HG03097 (cell line): ENCODE measurements at regions not wholly inside any gene's neighbourhood (a gene's known extent, or its start where the extent isn't known, plus 50 kb on each side); places are given as distances from the start of the nearest gene placed in this dataset.
"Not testable (repeated sequence)": the region's sequence is repeated elsewhere in the genome, so short reads cannot be mapped to it uniquely, and the experiment has no call there.

ENCODE experiments used
- ATAC-seq: cut with Tn5 transposase; IDR thresholded peaks from one replicate; pipeline ENCODE4 v1.9.1; 2021; ENCODE audit not compliant: unreplicated experiment, low FRiP score

- not testable (repeated sequence) for ATAC-seq
Measured at GRCh38 chr15:19964480-19964879, 577.1 kb downstream of the GOLGA6L6 start.

DNA sequence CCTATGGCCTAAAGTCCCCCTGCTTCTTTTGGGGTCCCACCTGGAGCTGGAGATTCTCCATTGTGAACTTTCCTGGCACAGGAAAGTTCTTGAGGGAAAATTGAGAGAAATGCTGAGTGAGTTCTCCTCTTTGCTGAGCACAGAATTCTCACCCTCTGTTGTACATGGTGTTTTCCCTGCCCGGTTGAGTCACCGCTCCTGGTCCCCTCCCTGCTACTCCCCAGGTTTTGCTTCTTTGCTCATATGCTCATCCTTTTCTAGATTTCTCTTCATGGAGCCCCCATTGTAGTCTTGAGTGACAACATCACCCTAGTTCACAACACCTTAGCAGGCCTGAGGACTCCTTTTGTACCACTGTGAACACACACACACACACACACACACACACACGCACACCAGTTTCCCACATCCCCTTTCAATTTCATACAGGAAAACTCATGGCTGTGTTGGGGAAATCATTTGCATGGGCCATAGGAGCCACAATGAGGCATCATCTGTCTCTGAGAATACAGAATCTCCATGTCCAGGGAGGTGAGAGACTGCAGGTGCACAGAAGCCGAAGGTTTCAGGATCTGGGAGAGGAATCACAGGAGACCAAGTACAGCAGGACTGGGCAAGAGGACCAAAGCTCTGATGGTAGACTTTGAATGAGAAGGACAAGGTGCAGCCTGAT is 585.3 kb downstream of the GOLGA6L6 start:
- ATAC-seq, result no peak

DNA sequence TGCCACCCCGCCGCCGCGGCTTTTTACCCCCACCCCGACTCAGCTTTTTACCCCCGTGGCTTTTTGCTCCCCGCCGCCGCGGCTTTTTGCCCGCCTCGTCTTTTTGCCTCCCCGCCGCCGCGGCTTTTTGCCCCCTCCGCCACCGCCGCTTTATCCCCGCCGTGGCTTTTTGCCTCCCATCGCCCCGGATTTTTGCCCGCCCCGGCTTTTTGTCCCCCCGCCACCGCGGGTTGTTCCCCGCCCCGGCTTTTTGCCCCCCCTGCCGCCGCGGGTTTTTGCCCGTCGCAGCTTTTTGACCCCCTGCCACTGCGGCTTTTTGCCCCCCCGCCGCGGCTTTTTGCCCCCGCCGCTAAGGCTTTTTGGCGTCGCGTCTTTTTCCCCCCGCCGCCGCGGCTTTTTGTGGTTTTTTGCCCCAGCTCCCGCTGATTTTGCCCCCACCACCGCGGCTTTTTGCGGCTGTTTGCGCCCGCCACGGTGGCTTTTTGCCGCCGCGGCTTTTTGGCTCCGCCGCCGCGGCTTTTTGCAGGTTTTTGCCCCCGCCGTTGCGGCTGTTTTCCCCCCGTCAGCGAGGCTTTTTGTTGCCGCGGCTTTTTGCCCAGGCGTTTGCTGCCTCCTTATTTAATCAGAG is 597.2 kb downstream of the GOLGA6L6 start:
- no peak for ATAC-seq

DNA sequence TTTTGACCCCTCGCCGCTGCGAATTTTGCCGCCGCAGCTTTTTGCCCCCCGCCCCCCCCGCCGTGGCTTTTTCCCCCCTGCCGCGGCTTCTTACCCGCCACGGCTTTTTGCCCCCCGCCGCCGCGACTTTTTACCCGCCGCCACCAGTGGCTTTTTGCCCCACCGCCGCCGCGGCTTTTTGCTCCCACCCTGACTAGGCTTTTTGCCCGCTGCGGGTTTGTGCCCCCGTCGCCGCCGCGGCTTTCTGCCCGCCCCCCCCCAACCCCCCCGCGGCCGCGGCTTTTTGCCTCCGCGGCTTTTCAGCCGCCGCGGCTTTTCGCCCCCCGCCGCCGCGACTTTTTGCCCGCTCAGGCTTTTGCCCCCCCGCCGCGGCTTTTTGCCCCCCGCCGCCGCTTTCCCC is 598.1 kb downstream of the GOLGA6L6 start:
- ATAC-seq, result no peak

DNA sequence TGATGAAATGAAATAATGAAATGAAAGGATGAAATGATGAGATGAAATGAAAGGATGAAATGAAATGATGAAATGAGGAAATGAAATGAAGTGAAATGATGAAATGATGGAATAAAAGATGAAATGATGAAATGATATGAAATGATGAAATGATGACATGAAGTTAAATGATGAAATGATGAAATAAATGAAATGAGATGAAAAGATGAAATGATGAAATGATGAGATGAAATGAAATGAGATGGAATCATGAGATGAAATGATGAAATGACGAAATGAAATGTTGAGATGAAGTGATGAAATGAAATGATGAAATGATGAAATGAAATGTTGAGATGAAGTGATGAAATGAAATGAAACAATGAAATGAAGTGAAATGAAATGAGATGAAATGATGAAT is 638.3 kb downstream of the GOLGA6L6 start:
- ATAC-seq, result not testable (repeated sequence)

GRCh38 chr15:19902388-19902787 is 639.2 kb downstream of the GOLGA6L6 start:
- ATAC-seq, result not testable (repeated sequence)

GRCh38 chr15:19901414-19901813 is 640.2 kb downstream of the GOLGA6L6 start:
- not testable (repeated sequence) for ATAC-seq

GRCh38 chr15:19899021-19899824 is 642.4 kb downstream of the GOLGA6L6 start:
- ATAC-seq, result no peak

GRCh38 chr15:19888811-19889210 is 652.8 kb downstream of the GOLGA6L6 start:
- not testable (repeated sequence) for ATAC-seq

GRCh38 chr15:19844061-19844460 is 697.5 kb downstream of the GOLGA6L6 start:
- ATAC-seq, result not testable (repeated sequence)
